ENCODE measurements at regions not wholly inside any gene's neighbourhood (a gene's known extent, or its start where the extent isn't known, plus 50 kb on each side); places are given as distances from the start of the nearest gene placed in this dataset.

- no peak for DNase-seq (ENCODE audit: extremely low read depth, low read depth)
- TF ChIP-seq CTCF (IDR thresholded peaks at IDR 0.05; ENCODE audit: low read depth, low read length), result no peak
Observed at GRCh38 chr19:33887891-33888290, 91.2 kb downstream of the KCTD15 start.

GRCh38 chr19:33888665-33889064, 92.0 kb downstream of the KCTD15 start:
- DNase-seq (ENCODE audit: extremely low read depth, low read depth), result no peak
- no peak for TF ChIP-seq CTCF (IDR thresholded peaks at IDR 0.05; ENCODE audit: low read depth, low read length)

- DNase-seq (ENCODE audit: extremely low read depth, low read depth), result no peak
- no peak for TF ChIP-seq CTCF (IDR thresholded peaks at IDR 0.05; ENCODE audit: low read depth, low read length)
Observed at GRCh38 chr19:33890569-33890968, 93.9 kb downstream of the KCTD15 start.

- no peak for TF ChIP-seq CTCF (IDR thresholded peaks at IDR 0.05; ENCODE audit: low read depth, low read length)
- no peak for DNase-seq (ENCODE audit: extremely low read depth, low read depth)
Observed at GRCh38 chr19:33891773-33892172, 95.1 kb downstream of the KCTD15 start.

- TF ChIP-seq CTCF (IDR thresholded peaks at IDR 0.05; ENCODE audit: low read depth, low read length), result no peak
- no peak for DNase-seq (ENCODE audit: extremely low read depth, low read depth)
Observed at GRCh38 chr19:33894787-33895186, 98.1 kb downstream of the KCTD15 start.

- TF ChIP-seq CTCF (IDR thresholded peaks at IDR 0.05; ENCODE audit: low read depth, low read length), result no peak
- DNase-seq (ENCODE audit: extremely low read depth, low read depth), result no peak
Observed at GRCh38 chr19:33895366-33895765, 98.7 kb downstream of the KCTD15 start.

- no peak for TF ChIP-seq CTCF (IDR thresholded peaks at IDR 0.05; ENCODE audit: low read depth, low read length)
- DNase-seq (ENCODE audit: extremely low read depth, low read depth), result no peak
Observed at GRCh38 chr19:33898062-33898677, 101.5 kb downstream of the KCTD15 start.

Data from AG09319 (cell line).